SK-N-DZ (cell line): ENCODE measurements at regions not wholly inside any gene's neighbourhood (a gene's known extent, or its start where the extent isn't known, plus 50 kb on each side); places are given as distances from the start of the nearest gene placed in this dataset.
"Not testable (repeated sequence)": the region's sequence is repeated elsewhere in the genome, so short reads cannot be mapped to it uniquely, and the experiment has no call there.

Experiments used
- DNase-seq: peaks from one replicate; pipeline ENCODE4 v3.0.0-alpha.2; 2015; ENCODE audit warnings: low spot score

- DNase-seq = no peak
Observed at GRCh38 chr4:81601358-81601694, 129.6 kb upstream of the RASGEF1B start.

- peak; percentile 16 for DNase-seq
Observed at GRCh38 chr4:81600520-81601357, 129.0 kb upstream of the RASGEF1B start.

- no peak for DNase-seq
Observed at GRCh38 chr4:81599742-81600380, 128.2 kb upstream of the RASGEF1B start.

GRCh38 chr4:81595798-81596610, 124.3 kb upstream of the RASGEF1B start:
- no peak for DNase-seq

- no peak for DNase-seq
Observed at GRCh38 chr4:81595287-81595686, 123.6 kb upstream of the RASGEF1B start.

GRCh38 chr4:81594490-81595159, 122.9 kb upstream of the RASGEF1B start:
- DNase-seq = no peak

- DNase-seq = no peak
Observed at GRCh38 chr4:81592701-81593100, 121.0 kb upstream of the RASGEF1B start.

GRCh38 chr4:81590596-81590995, 118.9 kb upstream of the RASGEF1B start:
- DNase-seq = no peak

GRCh38 chr4:81589262-81589661, 117.6 kb upstream of the RASGEF1B start:
- no peak for DNase-seq

- no peak for DNase-seq
Observed at GRCh38 chr4:81586706-81587105, 115.0 kb upstream of the RASGEF1B start.

GRCh38 chr4:81580994-81581374, 109.3 kb upstream of the RASGEF1B start:
- not testable (repeated sequence) for DNase-seq

- DNase-seq = no peak
Observed at GRCh38 chr4:81580346-81580993, 108.8 kb upstream of the RASGEF1B start.

- DNase-seq = no peak
Observed at GRCh38 chr4:81577392-81577791, 105.7 kb upstream of the RASGEF1B start.

- no peak for DNase-seq
Observed at GRCh38 chr4:81574991-81575390, 103.3 kb upstream of the RASGEF1B start.

GRCh38 chr4:81573840-81574239, 102.1 kb upstream of the RASGEF1B start:
- no peak for DNase-seq

GRCh38 chr4:81572402-81572801, 100.7 kb upstream of the RASGEF1B start:
- no peak for DNase-seq

- no peak for DNase-seq
Observed at GRCh38 chr4:81571105-81571504, 99.4 kb upstream of the RASGEF1B start.

GRCh38 chr4:81566161-81566591, 94.5 kb upstream of the RASGEF1B start:
- no peak for DNase-seq

GRCh38 chr4:81565142-81565870, 93.6 kb upstream of the RASGEF1B start:
- DNase-seq = no peak

GRCh38 chr4:81564025-81564424, 92.3 kb upstream of the RASGEF1B start:
- no peak for DNase-seq

GRCh38 chr4:81562093-81562492, 90.4 kb upstream of the RASGEF1B start:
- no peak for DNase-seq
